Breast epithelium (tissue), 4 donors: ENCODE measurements at regions not wholly inside any gene's neighbourhood (a gene's known extent, or its start where the extent isn't known, plus 50 kb on each side); places are given as distances from the start of the nearest gene placed in this dataset.
"Not testable (repeated sequence)": the region's sequence is repeated elsewhere in the genome, so short reads cannot be mapped to it uniquely, and the experiment has no call there.

ENCODE experiments used
- DNase-seq, 2 donors: peaks; one replicate each; pipeline ENCODE4 v3.0.0-alpha.2; 2019; ENCODE audit warnings: low spot score in 2 of 2
- H3K27ac ChIP-seq, 2 donors: fragments of 200-600 bp; sonication (generic) in 1 of 2; one replicate each; pipeline ENCODE4 v1.5.1; 2016 to 2019; ENCODE audit warnings: mild to moderate bottlenecking in 1 of 2
- H3K27me3 ChIP-seq, 2 donors: fragments of 200-600 bp; sonication (generic) in 1 of 2; one replicate each; pipeline versions ENCODE4 v1.5.1 to v1.6.0; 2017 to 2019; ENCODE audit warnings: control low read depth in 1 of 2, mild to moderate bottlenecking in 1 of 2
- H3K36me3 ChIP-seq: fragments of 200-600 bp; one replicate; pipeline ENCODE4 v1.5.1; 2019
- H3K4me1 ChIP-seq, 2 donors: fragments of 200-600 bp; sonication (generic); one replicate each; pipeline ENCODE4 v1.5.1; 2016 to 2019; ENCODE audit warnings: control low read depth in 1 of 2
- H3K4me3 ChIP-seq, 3 donors: fragments of 200-600 bp; sonication (generic); 1 replicate in 2 of 3; 2 replicates in 1 of 3; pipeline ENCODE4 v1.5.1; 2016 to 2019; ENCODE audit warnings: mild to moderate bottlenecking in 3 of 3, moderate library complexity in 2 of 3
- H3K9me3 ChIP-seq, 2 donors: fragments of 200-600 bp; sonication (generic) in 1 of 2; one replicate each; pipeline ENCODE4 v1.5.1; 2016 to 2019; ENCODE audit warnings: control low read depth in 1 of 2
- CTCF ChIP-seq, 3 donors: fragments of 450-650 bp; IDR thresholded peaks; one replicate each; pipeline ENCODE4 v1.5.1; 2016 to 2017; ENCODE audit warnings: antibody characterized with exemption in 3 of 3, mild to moderate bottlenecking in 3 of 3, moderate library complexity in 3 of 3
- POLR2A ChIP-seq: fragments of 450-650 bp; IDR thresholded peaks from one replicate; pipeline ENCODE4 v1.6.1; 2016; ENCODE audit warnings: antibody characterized with exemption, mild to moderate bottlenecking, moderate library complexity
- POLR2AphosphoS5 ChIP-seq, 3 donors: sonication (generic); formaldehyde crosslinking; IDR thresholded peaks; one replicate each; pipeline ENCODE4 v1.6.1; 2017; ENCODE audit warnings: antibody characterized with exemption in 3 of 3
- intact Hi-C: fragments of 100-400 bp; cut with DNase I; formaldehyde crosslinking; loops from one replicate; pipeline ENCODE4 v1.15.1; 2023; ENCODE audit warnings: low total_unique reads

GRCh38 chr5:33088176-33088575 lies 352.6 kb upstream of the TARS1 start:
- no peaks in the 10 kb centered on the region for H3K27me3 ChIP-seq
- no peak overlapping the region for H3K27ac ChIP-seq
- no peak for DNase-seq

GRCh38 chr5:33091571-33092363 lies 349.0 kb upstream of the TARS1 start:
- H3K4me3 ChIP-seq, result no peak overlapping the region
- H3K27ac ChIP-seq, result no peak overlapping the region
- no peaks in the 10 kb centered on the region for H3K4me1 ChIP-seq
- no peak for DNase-seq
- TF ChIP-seq POLR2A (no peak), CTCF (IDR thresholded peaks at IDR 0.05) (no peak), POLR2AphosphoS5 (IDR thresholded peaks at IDR 0.05) (no peak)
- H3K36me3 ChIP-seq, result no peaks in the 10 kb centered on the region
- intact Hi-C loops, result no loop called here
- no peaks in the 10 kb centered on the region for H3K27me3 ChIP-seq
- no peaks in the 10 kb centered on the region for H3K9me3 ChIP-seq

More at GRCh38 chr5:33088176-33088575, 352.6 kb upstream of the TARS1 start:
- no peaks in the 10 kb centered on the region for H3K9me3 ChIP-seq
- H3K36me3 ChIP-seq, result no peaks in the 10 kb centered on the region
- intact Hi-C loops, result no loop called here
- no peak overlapping the region for H3K4me3 ChIP-seq
- no peak for TF ChIP-seq POLR2AphosphoS5 (IDR thresholded peaks at IDR 0.05)
- TF ChIP-seq POLR2A, result no peak
- TF ChIP-seq CTCF (IDR thresholded peaks at IDR 0.05), result no peak
- H3K4me1 ChIP-seq, result no peaks in the 10 kb centered on the region

GRCh38 chr5:33092719-33093118 lies 348.0 kb upstream of the TARS1 start:
- H3K27ac ChIP-seq, result no peak overlapping the region
- no peak overlapping the region for H3K4me3 ChIP-seq
- H3K4me1 ChIP-seq, result no peaks in the 10 kb centered on the region
- H3K9me3 ChIP-seq, result no peaks in the 10 kb centered on the region
- intact Hi-C loops, result no loop called here
- TF ChIP-seq CTCF (IDR thresholded peaks at IDR 0.05), result no peak
- no peak for TF ChIP-seq POLR2A
- TF ChIP-seq POLR2AphosphoS5 (IDR thresholded peaks at IDR 0.05), result no peak
- no peaks in the 10 kb centered on the region for H3K36me3 ChIP-seq
- no peak for DNase-seq
- H3K27me3 ChIP-seq, result no peaks in the 10 kb centered on the region

GRCh38 chr5:33102551-33102950 lies 338.2 kb upstream of the TARS1 start:
- Histone ChIP-seq H3K4me3 (no peak overlapping the region), H3K27me3 (no peaks in the 10 kb centered on the region), H3K9me3 (peaks cover 13 to 36% of the 10 kb centered on the region in 2 donors), H3K36me3 (no peaks in the 10 kb centered on the region), H3K27ac (no peak overlapping the region), H3K4me1 (no peaks in the 10 kb centered on the region)
- intact Hi-C loops, result no loop called here
- DNase-seq, result no peak
- no peak for TF ChIP-seq POLR2AphosphoS5 (IDR thresholded peaks at IDR 0.05)
- TF ChIP-seq POLR2A, result no peak
- TF ChIP-seq CTCF (IDR thresholded peaks at IDR 0.05), result no peak

GRCh38 chr5:33105521-33105941 lies 335.2 kb upstream of the TARS1 start:
- intact Hi-C loops, result no loop called here
- H3K27ac ChIP-seq, result no peak overlapping the region

GRCh38 chr5:33110496-33110895 lies 330.3 kb upstream of the TARS1 start:
- H3K4me1 ChIP-seq, H3K27me3 ChIP-seq, H3K36me3 ChIP-seq, intact Hi-C loops, H3K27ac ChIP-seq, H3K4me3 ChIP-seq, DNase-seq: not testable (repeated sequence)
- H3K9me3 ChIP-seq, result peaks cover 0 to 41% of the 10 kb centered on the region in 2 donors

More at GRCh38 chr5:33105521-33105941, 335.2 kb upstream of the TARS1 start:
- Histone ChIP-seq H3K36me3 (no peaks in the 10 kb centered on the region), H3K4me3 (no peak overlapping the region), H3K27me3 (no peaks in the 10 kb centered on the region), H3K9me3 (peaks cover 13 to 48% of the 10 kb centered on the region in 2 donors), H3K4me1 (no peaks in the 10 kb centered on the region)
- TF ChIP-seq CTCF (IDR thresholded peaks at IDR 0.05), result no peak
- no peak for TF ChIP-seq POLR2AphosphoS5 (IDR thresholded peaks at IDR 0.05)
- no peak for TF ChIP-seq POLR2A
- no peak for DNase-seq
